SK-N-MC (cell line): ENCODE measurements at regions not wholly inside any gene's neighbourhood (a gene's known extent, or its start where the extent isn't known, plus 50 kb on each side); places are given as distances from the start of the nearest gene placed in this dataset.

Experiments
- EZH2 ChIP-seq: fragments of 200-600 bp; sonication (generic); IDR thresholded peaks from one replicate; pipeline ENCODE4 v1.6.1; 2017; ENCODE audit warnings: antibody characterized with exemption
- POLR2AphosphoS5 ChIP-seq: IDR thresholded peaks from 2 replicates; pipeline ENCODE4 v1.6.1; 2012; ENCODE audit warnings: mild to moderate bottlenecking, low read depth, low read length, borderline replicate concordance

DNA sequence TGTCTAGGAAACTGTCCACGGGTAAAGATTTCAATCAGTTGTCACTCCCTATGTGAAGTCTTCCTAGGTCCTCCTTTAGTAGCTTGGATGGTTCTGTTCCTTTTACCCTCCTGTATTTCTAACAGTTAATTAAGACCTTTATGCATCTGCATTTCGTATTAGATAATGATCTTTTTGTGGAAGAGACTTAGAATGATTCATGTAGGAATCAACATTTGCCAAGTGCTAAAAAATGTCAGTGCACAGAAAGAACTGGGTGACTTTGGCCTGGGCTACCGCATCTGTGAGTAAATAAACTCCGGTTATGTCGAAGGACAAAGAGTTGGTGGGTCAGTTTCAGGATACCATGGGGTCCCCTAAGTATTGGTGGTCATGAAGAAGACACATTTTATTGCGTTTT is 918.0 kb downstream of the TFAP2A start:
- TF ChIP-seq EZH2 (no peak), POLR2AphosphoS5 (no peak)
